Activated CD4-positive, alpha-beta T cell treated with anti-CD3 and anti-CD28 coated beads, Interleukin-2, amount 50 U/mL, for 24 hours (primary cell): ENCODE measurements at regions not wholly inside any gene's neighbourhood (a gene's known extent, or its start where the extent isn't known, plus 50 kb on each side); places are given as distances from the start of the nearest gene placed in this dataset.

Experiments
- DNase-seq, 2 donors: peaks; one replicate each; pipeline ENCODE4 v3.0.0-alpha.2; 2020; ENCODE audit warnings: low read depth in 1 of 2, low spot score in 1 of 2

- DNase-seq, result no peak
These were observed 164.6 kb downstream of the MN1 start for GRCh38 chr22:27636716-27637508.

- DNase-seq, result no peak
These were observed 164.0 kb downstream of the MN1 start for GRCh38 chr22:27637604-27638003.

- no peak for DNase-seq
These were observed 163.0 kb downstream of the MN1 start for GRCh38 chr22:27638329-27639233.

DNA sequence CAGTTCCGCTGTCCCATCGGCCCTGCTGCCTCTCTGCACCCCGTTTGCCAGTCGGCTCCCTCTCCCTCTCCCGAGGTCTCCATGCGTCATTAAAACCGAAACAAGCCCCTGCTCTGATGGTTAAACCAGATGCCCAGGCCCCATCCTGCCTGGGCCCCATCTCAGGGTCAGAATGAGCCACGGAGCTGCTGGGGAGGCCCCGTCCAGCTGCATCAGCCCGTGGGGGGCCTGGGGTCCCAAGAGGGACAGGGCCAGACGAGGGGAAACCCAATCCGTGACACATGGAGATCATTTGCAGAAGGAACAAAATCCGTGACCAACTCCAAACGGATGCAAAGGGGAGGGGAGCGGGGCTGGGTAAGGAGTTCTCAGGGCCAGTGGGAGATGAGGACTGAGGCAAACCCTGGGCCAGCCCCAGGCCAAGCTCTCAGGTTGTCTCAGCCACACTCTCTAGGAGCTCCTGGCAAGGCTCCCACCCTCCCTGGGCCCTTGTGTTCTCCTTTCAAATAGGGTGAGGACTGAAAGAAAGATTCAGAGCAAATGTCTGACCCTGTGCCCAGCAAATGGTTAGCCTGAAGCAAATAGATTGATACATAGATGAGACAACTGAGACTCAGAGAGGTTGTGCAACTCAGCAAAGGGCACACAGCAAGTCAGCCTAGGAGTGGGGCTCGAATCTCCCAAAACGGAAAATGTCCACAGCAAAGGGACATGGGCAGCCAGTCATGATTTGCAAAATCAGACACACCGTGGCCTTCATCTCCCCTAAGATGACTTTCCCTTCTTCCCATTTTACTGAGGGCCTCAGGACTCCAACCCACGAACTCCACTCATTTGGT lies 162.1 kb downstream of the MN1 start:
- DNase-seq, result no peak

GRCh38 chr22:27641049-27641795 lies 160.3 kb downstream of the MN1 start:
- DNase-seq, result no peak

DNA sequence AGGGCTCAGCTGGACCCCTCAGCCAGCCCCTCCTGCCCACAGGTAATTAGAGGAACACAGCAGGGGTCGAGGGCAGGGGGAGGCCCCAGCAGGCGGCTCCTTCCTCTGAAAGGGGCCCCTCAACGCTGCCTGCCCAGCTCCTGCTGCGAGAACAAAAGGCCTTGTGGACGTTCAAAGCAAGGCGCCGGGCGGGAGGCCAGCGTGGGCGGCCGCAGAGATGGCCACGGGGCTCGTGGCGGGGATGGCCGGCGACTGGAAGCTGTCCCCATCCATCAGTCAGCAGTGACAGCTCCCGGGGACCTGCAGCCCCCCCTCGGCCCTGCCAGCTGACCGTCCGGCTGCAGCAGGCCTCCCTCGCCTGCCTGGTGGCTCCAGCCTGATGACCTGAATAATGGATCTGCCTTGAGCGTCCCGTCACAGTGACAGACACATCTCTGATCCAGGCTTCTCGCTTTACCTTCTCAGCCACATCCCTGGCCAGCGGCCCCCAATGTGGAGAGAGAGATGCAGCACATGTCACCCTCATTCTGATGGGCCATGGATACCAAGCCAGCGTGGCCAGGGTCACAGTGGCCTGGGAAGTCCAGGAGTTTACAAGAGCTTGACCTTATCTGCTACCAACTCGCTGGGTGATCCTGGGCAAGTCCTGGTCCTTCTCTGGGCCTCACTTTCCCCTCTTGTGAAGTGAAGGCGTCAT lies 159.3 kb downstream of the MN1 start:
- DNase-seq, result no peak

GRCh38 chr22:27643907-27644306 lies 157.6 kb downstream of the MN1 start:
- no peak for DNase-seq

DNA sequence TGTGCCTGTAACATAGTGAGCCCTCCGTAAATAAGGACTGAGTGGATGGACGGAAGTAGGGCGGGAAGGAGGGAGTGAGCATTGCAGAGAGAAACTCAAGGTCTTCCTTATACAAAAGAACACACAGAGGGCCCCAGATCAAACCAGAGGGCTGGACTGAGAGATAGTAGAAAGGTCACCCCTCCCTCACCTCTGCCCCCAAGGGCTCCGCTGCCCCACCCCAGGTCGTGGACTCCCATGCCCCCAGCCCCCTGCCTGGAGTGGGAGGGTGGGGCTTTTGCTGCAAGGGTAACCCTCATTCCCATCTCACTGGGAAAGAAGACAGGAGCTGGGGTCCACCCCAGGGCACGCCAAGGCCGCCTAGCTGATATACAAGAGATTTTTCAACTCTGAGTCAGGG lies 157.0 kb downstream of the MN1 start:
- DNase-seq, result no peak

DNA sequence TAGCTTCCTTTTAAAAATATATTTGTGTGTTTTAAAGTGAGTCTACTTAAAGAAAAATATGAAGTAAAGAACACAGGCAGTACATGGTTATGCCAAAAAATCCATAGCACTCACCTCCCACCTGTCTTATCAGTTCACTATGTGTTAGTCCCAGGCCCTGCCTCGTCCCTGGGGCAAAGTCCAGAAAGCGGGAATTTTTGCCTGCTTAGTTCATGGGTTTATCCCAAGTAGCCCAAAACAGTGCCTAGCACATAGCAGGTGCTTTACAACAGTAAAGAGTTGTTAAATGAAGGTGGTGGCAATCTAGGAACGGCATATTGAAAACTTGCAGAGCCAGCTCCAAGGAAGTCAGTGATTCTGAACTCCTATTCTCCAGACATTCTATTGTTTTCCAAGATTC lies 154.0 kb downstream of the MN1 start:
- no peak for DNase-seq

- no peak for DNase-seq
These were observed 153.5 kb downstream of the MN1 start for GRCh38 chr22:27648074-27648473.

- DNase-seq, result no peak
These were observed 152.7 kb downstream of the MN1 start for GRCh38 chr22:27648853-27649252.

DNA sequence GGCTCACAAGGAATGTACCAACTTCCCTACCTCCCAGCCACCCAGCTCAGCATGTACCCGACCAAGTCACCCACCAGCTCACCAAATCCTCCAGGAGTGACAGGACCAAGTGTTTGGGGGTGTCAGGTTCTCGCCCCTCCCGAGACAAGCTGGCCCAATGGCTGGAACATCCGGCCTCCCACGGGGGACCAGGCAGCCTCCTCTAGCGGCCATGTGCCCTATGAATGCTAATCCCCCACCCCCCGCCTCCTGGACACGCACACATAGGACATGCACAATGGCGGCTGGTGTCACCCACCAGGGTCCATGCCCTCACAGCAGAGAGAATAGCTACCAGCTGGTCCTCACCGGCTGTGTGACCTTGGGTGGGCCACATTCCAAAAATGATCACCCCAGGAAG lies 151.0 kb downstream of the MN1 start:
- DNase-seq, result no peak

DNA sequence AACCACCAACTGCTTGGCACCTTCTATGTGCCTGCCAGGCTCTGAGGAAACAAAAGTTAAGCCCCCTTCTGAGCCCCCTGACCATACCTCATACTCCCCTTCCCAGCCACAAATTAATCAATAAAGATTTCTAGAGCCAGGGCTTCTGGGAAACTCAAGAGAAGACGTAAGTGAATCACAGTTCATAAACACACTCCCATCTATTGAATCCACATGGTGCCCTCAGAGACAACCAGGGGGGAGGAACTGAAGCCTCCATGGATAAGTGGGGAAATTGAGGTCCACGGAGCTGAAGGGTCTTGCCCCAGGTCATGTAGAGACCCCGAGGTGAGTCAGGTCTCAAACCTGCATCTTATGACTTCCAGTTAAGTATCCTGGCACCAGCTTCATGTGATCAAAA lies 150.6 kb downstream of the MN1 start:
- no peak for DNase-seq

DNA sequence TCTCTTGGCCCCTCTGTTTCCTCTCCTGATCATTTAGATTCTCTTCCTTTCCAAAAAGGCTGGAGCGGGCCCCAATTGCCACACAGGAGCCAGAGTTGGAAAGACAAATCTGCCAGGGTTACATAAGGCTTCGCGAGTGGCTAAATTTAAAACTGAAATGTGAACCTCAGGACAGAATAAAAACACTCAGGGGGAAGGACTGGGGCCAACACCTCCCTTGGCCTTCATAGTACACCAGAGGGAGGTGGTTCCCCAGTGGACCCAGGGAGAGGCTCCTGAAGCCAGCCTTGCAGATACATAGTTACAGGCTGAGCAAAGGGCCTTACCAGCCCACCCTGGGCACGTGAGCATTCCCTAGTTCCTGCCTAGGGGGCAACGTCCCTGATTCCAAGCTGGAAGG lies 150.1 kb downstream of the MN1 start:
- DNase-seq, result no peak

DNA sequence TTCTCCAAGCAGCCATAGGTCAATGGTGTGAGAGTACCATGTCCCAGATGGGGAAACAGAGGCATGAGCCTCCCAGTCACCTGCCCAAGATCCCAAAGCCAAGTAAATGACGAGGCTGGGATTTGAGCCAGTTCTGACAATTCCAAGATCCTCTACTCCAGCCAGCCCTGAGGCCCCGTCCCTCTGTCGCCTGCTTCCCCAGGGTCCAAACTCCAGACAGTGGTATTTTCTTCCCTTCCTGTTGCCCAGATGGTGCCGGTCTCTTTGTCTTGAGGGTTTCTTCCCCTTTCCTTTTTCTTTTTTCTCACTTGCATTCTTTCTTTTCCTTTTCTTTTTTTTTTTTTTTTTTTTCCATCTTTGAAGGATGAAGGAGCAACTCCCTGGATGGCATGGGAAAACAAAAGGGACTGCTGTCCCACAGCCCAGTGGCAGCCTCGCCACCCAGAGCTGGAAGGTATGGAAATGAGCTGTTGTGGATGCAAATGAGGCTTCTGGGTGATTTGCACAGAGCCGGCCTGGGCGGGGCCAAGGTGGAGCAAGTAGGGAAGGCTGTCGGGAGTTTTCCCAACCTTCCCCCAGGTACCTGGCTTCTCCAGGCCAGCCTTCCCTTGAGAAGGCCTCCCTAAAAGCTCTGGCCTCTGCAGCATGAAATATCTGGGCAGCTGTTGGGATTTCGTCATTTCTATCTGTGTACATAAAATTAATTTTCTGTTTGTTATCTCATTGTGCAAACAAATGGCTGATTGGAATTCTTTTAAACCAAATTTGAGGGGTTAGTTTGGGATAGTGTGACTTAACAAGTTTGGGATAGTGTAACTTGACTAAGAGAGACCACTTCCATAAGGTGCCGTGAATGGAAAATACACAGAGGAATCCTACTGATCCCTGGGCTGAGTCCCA lies 146.8 kb downstream of the MN1 start:
- no peak for DNase-seq

DNA sequence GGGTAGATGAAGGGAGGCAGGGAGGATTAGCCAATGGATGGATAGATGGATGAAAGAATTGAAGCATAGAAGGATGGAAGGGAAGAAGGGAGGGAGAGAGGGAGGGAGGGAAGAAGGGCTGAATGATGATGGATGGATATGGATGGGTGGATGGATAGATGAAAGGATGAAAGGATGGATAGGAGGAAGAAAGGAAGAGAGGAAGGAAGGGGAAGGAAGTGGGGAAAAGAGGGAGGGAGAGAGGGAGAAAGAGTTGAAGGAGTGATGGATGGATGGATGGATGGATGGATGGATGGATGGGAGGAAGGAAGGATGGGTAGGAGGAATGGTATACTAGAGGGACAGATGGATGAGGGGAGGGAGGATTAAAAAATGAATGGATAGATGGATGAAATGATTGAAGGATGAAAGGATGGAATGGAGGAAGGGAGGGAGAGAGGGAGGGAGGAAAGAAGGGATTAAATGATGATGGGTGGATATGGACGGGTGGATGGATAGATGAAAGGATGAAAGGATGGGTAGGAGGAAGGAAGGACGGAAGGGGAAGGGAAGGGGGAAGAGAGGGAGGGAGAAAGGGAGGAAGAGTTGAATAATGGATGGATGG lies 145.9 kb downstream of the MN1 start:
- DNase-seq, result no peak

GRCh38 chr22:27656970-27657369 lies 144.6 kb downstream of the MN1 start:
- no peak for DNase-seq

DNA sequence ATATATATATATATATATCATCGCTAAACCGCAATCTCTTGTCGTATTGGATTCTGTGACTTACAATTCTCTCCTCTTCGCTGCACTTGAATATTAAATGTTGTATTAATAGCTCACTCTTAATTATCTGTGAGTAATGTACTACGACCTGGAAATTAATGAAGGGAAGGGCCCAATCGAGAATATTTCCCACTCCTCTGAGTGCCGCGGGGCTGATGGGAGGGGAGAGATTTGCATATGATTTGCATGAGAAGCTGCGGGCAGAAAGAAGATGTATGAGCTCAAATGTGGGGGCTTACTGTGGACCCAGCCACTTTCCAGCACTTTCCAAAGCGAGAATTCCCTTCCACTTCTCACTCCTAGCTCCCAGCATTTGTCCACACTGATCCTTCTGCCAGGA lies 141.2 kb downstream of the MN1 start:
- no peak for DNase-seq
